Liver (tissue), 3 donors: ENCODE measurements at regions not wholly inside any gene's neighbourhood (a gene's known extent, or its start where the extent isn't known, plus 50 kb on each side); places are given as distances from the start of the nearest gene placed in this dataset.

Experiments used
- CTCF ChIP-seq: fragments of 150-350 bp; IDR thresholded peaks from 2 replicates; pipeline ENCODE4 v1.5.1; 2017; ENCODE audit warnings: improper control_type of control experiment, low read depth, low read length; ENCODE audit not compliant: missing input control
- GABPA ChIP-seq, 2 donors: IDR thresholded peaks in 1 of 2; conservative IDR thresholded peaks in 1 of 2; 2 replicates each; pipeline ENCODE4 v1.6.1; 2016; ENCODE audit warnings: antibody characterized with exemption in 2 of 2, mild to moderate bottlenecking in 1 of 2, moderate library complexity in 1 of 2
- JUND ChIP-seq, 2 donors: IDR thresholded peaks; 2 replicates each; pipeline ENCODE4 v1.6.1; 2016; ENCODE audit warnings: antibody characterized with exemption in 2 of 2
- MAX ChIP-seq: IDR thresholded peaks from 2 replicates; pipeline ENCODE4 v1.6.1; 2016; ENCODE audit warnings: antibody characterized with exemption
- NR2F2 ChIP-seq: IDR thresholded peaks from 2 replicates; pipeline ENCODE4 v1.6.1; 2016; ENCODE audit warnings: antibody characterized with exemption
- REST ChIP-seq: IDR thresholded peaks from 2 replicates; pipeline ENCODE4 v1.6.1; 2016; ENCODE audit warnings: antibody characterized with exemption, mild to moderate bottlenecking
- RXRA ChIP-seq, 2 donors: IDR thresholded peaks; 2 replicates each; pipeline ENCODE4 v1.6.1; 2017 to 2018; ENCODE audit warnings: antibody characterized with exemption in 2 of 2, mild to moderate bottlenecking in 1 of 2
- SP1 ChIP-seq: IDR thresholded peaks from 2 replicates; pipeline ENCODE4 v1.6.1; 2018; ENCODE audit warnings: antibody characterized with exemption, mild to moderate bottlenecking
- ZBTB33 ChIP-seq: IDR thresholded peaks from 2 replicates; pipeline ENCODE4 v1.6.1; 2016; ENCODE audit warnings: antibody characterized with exemption
- donor health status: healthy.
- donor health status: healthy.

GRCh38 chr22:27407369-27407985, 394.1 kb downstream of the MN1 start:
- TF ChIP-seq CTCF (no peak), JUND (IDR thresholded peaks at IDR 0.05) (no peak), SP1 (no peak), MAX (no peak), RXRA (IDR thresholded peaks at IDR 0.05) (no peak), GABPA (IDR thresholded peaks at IDR 0.05 in 1 of 2, conservative IDR thresholded peaks at IDR 0.05 in 1 of 2) (no peak), NR2F2 (no peak), ZBTB33 (no peak), REST (no peak)
